SU-DHL-6 (cell line): ENCODE measurements at regions not wholly inside any gene's neighbourhood (a gene's known extent, or its start where the extent isn't known, plus 50 kb on each side); places are given as distances from the start of the nearest gene placed in this dataset.
"Not testable (repeated sequence)": the region's sequence is repeated elsewhere in the genome, so short reads cannot be mapped to it uniquely, and the experiment has no call there.

Source experiments
- H2AFZ ChIP-seq: fragments of 200-600 bp; sonication (generic); 2 replicates; pipeline ENCODE4 v1.6.1; 2014; ENCODE audit warnings: low read depth, mild to moderate bottlenecking, moderate library complexity, mixed read lengths, antibody characterized with exemption, low read length; ENCODE audit not compliant: severe bottlenecking
- H3F3A ChIP-seq: fragments of 200-600 bp; shearing (Covaris generic); 2 replicates; pipeline ENCODE4 v1.6.0; 2016; ENCODE audit warnings: antibody characterized with exemption, mild to moderate bottlenecking; ENCODE audit not compliant: insufficient read depth
- H3K27ac ChIP-seq: fragments of 200-600 bp; sonication (generic); 2 replicates; pipeline ENCODE4 v1.5.1; 2016; ENCODE audit warnings: low read depth, mild to moderate bottlenecking, low read length, moderate library complexity, mixed read lengths
- H3K27me3 ChIP-seq: fragments of 200-600 bp; sonication (generic), shearing (Covaris generic); 2 replicates; pipeline ENCODE4 v1.6.0; 2014; ENCODE audit warnings: mild to moderate bottlenecking, low read length
- H3K36me3 ChIP-seq: fragments of 200-600 bp; sonication (generic); 2 replicates; pipeline ENCODE4 v1.6.1; 2014; ENCODE audit warnings: mild to moderate bottlenecking, low read length, mixed read lengths
- H3K4me2 ChIP-seq: fragments of 300-600, 200-600 bp; shearing (Covaris generic), sonication (generic); 2 replicates; pipeline ENCODE4 v1.6.0; 2014; ENCODE audit warnings: low read length, low read depth, mild to moderate bottlenecking; ENCODE audit not compliant: poor library complexity, severe bottlenecking
- H3K4me3 ChIP-seq: fragments of 200-600 bp; sonication (generic); 2 replicates; pipeline ENCODE4 v1.5.1; 2014; ENCODE audit warnings: antibody characterized with exemption, low read length, mild to moderate bottlenecking, mixed read lengths; ENCODE audit not compliant: insufficient read depth, poor library complexity, severe bottlenecking
- H3K79me2 ChIP-seq: fragments of 200-600 bp; sonication (generic); 2 replicates; pipeline ENCODE4 v1.6.1; 2014; ENCODE audit warnings: mild to moderate bottlenecking, low read length, moderate library complexity; ENCODE audit not compliant: insufficient read depth
- H3K9ac ChIP-seq: fragments of 200-600 bp; sonication (generic); 2 replicates; pipeline ENCODE4 v1.7.0; 2014; ENCODE audit warnings: mild to moderate bottlenecking, low read length
- H3K9me2 ChIP-seq: fragments of 200-600 bp; sonication (generic); replicated peaks from 2 replicates; pipeline ENCODE4 v1.6.1; 2014; ENCODE audit warnings: low read length; ENCODE audit not compliant: insufficient read depth
- H3K9me3 ChIP-seq: fragments of 200-600 bp; sonication (generic); 2 replicates; pipeline ENCODE4 v1.6.1; 2014; ENCODE audit warnings: low read length, mixed read lengths; ENCODE audit not compliant: insufficient read depth
- H4K20me1 ChIP-seq: fragments of 200-600 bp; sonication (generic); 2 replicates; pipeline ENCODE4 v1.6.1; 2014; ENCODE audit warnings: low read depth, mild to moderate bottlenecking, antibody characterized with exemption, low read length, moderate library complexity, mixed read lengths
- EZH2phosphoT487 ChIP-seq: fragments of 200-600 bp; sonication (generic), shearing (Covaris generic); conservative IDR thresholded peaks from 2 replicates; pipeline ENCODE4 v1.6.1; 2018; ENCODE audit warnings: mild to moderate bottlenecking, antibody characterized with exemption, low read length, moderate library complexity, mixed read lengths
- TF ChIP-seq, protein P1 (sequence below): fragments of 200-600 bp; sonication (generic); IDR thresholded peaks from one replicate; pipeline ENCODE4 v1.5.1; 2017; ENCODE audit warnings: antibody characterized with exemption, mild to moderate bottlenecking, low read length, moderate library complexity; ENCODE audit not compliant: insufficient read depth, poor library complexity, severe bottlenecking

DNA sequence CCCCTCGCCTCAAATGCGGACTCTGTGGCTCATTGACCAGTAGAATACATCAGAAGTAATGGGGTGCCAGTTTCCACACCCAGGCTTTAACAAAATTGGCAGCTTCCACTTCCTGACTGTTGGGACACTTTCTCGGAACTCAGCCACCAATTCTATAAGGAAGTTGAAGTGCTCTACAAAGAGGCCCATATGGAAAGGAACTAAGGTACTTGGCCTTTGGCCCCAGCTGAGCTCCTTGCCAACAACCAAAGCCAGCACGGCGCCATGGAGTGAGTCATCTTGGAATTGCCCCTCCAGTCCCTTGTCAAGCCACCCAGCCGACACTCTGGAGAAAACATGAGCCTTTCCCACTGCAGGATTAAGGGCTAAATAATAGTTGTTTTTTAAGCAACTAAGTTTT, 262.2 kb upstream of the INTU start:
- Histone ChIP-seq H3F3A (no peaks in the 10 kb centered on the region), H4K20me1 (no peaks in the 10 kb centered on the region), H3K27ac (no peak overlapping the region), H3K9ac (no peak overlapping the region), H3K9me2 (no peaks in the 10 kb centered on the region), H3K4me3 (no peak overlapping the region), H3K4me2 (no peak overlapping the region), H3K79me2 (no peaks in the 10 kb centered on the region), H3K36me3 (no peaks in the 10 kb centered on the region), H2AFZ (no peak overlapping the region), H3K27me3 (no peaks in the 10 kb centered on the region), H3K9me3 (no peaks in the 10 kb centered on the region)
- TF ChIP-seq, protein P1, sequence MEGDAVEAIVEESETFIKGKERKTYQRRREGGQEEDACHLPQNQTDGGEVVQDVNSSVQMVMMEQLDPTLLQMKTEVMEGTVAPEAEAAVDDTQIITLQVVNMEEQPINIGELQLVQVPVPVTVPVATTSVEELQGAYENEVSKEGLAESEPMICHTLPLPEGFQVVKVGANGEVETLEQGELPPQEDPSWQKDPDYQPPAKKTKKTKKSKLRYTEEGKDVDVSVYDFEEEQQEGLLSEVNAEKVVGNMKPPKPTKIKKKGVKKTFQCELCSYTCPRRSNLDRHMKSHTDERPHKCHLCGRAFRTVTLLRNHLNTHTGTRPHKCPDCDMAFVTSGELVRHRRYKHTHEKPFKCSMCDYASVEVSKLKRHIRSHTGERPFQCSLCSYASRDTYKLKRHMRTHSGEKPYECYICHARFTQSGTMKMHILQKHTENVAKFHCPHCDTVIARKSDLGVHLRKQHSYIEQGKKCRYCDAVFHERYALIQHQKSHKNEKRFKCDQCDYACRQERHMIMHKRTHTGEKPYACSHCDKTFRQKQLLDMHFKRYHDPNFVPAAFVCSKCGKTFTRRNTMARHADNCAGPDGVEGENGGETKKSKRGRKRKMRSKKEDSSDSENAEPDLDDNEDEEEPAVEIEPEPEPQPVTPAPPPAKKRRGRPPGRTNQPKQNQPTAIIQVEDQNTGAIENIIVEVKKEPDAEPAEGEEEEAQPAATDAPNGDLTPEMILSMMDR, result no peak
- no peak for TF ChIP-seq EZH2phosphoT487

DNA sequence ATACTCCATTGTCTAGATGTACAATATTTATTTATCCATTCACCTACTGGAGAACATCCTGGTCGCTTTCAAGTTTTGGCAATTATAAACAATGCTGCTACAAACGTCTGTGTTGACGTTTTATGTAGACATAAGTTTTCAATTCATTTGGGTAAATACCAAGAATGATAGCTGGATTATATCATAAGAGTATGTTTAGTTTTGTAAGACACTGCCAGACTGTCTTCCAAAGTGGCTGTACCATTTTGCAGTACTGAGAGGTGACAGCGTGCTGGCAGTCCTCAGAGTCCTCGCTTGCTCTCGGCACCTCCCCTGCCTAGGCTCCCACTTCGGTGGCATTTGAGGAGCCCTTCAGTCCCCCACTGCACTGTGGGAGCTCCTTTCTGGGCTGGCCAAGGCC, 253.3 kb upstream of the INTU start:
- Histone ChIP-seq H3K4me2 (no peak overlapping the region), H3K9me3 (no peaks in the 10 kb centered on the region), H3K9ac (no peak overlapping the region), H3K27me3 (no peaks in the 10 kb centered on the region), H3K9me2 (no peaks in the 10 kb centered on the region), H3K4me3 (no peak overlapping the region), H2AFZ (no peak overlapping the region), H4K20me1 (no peaks in the 10 kb centered on the region), H3K27ac (no peak overlapping the region), H3K36me3 (no peaks in the 10 kb centered on the region), H3F3A (no peaks in the 10 kb centered on the region), H3K79me2 (no peaks in the 10 kb centered on the region)
- TF ChIP-seq EZH2phosphoT487, result no peak
- TF ChIP-seq, protein P1, result no peak

DNA sequence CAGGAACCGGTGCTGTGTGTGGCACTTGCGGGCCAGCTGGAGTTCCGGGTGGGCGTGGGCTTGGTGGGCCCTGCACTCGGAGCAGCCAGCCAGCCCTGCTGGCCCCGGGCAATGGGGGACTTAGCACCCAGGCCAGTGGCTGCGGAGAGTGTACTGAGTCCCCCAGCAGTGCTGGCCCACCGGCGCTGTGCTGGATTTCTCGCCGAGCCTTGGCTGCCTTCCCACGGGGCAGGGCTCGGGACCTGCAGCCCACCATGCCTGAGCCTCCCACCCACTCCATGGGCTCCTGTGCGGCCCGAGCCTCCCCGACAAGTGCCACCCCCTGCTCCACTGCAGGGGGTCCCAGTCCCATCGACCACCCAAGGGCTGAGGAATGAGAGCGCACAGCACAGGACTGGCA, 252.8 kb upstream of the INTU start:
- not testable (repeated sequence) for H3K9me2 ChIP-seq, H3K27me3 ChIP-seq, H3K27ac ChIP-seq, H2AFZ ChIP-seq, H4K20me1 ChIP-seq, H3F3A ChIP-seq, H3K4me3 ChIP-seq, H3K36me3 ChIP-seq, H3K79me2 ChIP-seq, H3K9ac ChIP-seq, H3K9me3 ChIP-seq, H3K4me2 ChIP-seq

DNA sequence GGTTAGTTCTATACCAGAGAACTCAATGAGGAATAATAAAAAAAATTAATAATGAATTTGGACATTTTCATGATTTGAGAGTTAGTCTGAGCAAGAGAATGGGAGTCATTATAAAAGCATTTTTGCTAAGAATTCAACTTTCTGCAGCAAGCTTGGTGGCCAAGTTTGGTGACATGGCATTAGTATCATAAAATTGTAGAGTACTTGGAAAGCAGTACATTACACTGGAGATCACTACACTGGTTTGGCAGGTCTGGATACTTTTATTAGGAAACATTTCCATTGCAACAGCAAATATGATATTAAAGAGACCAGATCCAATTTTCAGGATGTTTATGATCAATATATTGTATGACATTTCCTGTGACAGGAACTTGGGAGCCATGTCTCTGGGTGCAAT, 249.1 kb upstream of the INTU start:
- no peak for TF ChIP-seq EZH2phosphoT487
- TF ChIP-seq, protein P1, result no peak
- Histone ChIP-seq H3K4me2 (no peak overlapping the region), H3F3A (no peaks in the 10 kb centered on the region), H3K9ac (no peak overlapping the region), H3K9me3 (no peaks in the 10 kb centered on the region), H2AFZ (no peak overlapping the region), H3K79me2 (no peaks in the 10 kb centered on the region), H4K20me1 (no peaks in the 10 kb centered on the region), H3K27ac (no peak overlapping the region), H3K9me2 (no peaks in the 10 kb centered on the region), H3K27me3 (no peaks in the 10 kb centered on the region), H3K36me3 (no peaks in the 10 kb centered on the region), H3K4me3 (no peak overlapping the region)
